ENCODE measurements at regions not wholly inside any gene's neighbourhood (a gene's known extent, or its start where the extent isn't known, plus 50 kb on each side); places are given as distances from the start of the nearest gene placed in this dataset.

DNA sequence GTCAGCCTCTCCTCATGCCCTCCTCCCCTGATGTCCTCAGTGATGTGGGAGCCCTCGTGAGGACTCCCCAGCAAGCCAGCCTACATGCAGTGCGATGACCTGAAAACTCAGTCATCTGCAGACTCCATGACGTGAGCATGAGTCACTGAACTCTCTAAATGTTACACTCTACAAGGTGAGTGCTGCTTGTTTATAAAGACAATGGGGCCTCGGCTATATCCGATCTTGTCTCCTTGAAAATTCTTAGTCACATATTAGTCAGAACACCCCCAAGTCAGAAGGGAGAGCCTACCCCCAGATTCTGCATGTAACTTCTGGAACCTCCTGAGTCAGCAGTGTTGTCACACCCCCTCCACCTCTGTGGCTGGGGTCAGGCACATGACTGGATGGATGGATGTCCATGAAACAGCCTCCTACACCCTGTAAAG, 673.8 kb downstream of the INHBA start:
- H3K36me3 ChIP-seq: no peaks in the 10 kb centered on the region
- WGBS, 2 donors: 33 to 48% methylated on average over 5 of the region's 5 CpGs
- no peak for DNase-seq

DNA sequence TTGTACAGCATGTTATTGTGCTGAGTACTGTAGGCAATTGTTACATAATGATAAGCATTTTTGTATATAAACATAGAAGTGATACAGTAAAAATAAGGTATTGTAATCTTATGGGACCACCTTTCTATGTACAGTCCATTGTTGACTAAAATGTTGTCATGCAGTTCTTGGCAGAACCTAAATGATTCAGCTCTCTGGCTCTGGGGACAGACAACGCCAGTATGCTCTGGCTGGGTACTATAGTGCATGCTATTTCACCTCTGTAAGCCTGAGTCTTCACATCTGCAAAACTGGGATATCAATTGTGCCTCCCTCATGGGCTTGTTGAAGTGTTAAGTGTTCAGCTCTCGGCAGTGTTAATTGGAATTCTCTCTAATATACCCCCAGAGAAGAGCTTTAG, 674.3 kb downstream of the INHBA start:
- Histone ChIP-seq H3K27me3 (no peaks in the 10 kb centered on the region), H3K4me3 (no peak overlapping the region), H3K36me3 (no peaks in the 10 kb centered on the region), H3K27ac (no peak overlapping the region), H3K9me3 (no peaks in the 10 kb centered on the region), H3K4me1 (no peaks in the 10 kb centered on the region)
- WGBS, 2 donors: 61 to 89% methylated on average over 2 of the region's 2 CpGs
- TF ChIP-seq, protein P1, sequence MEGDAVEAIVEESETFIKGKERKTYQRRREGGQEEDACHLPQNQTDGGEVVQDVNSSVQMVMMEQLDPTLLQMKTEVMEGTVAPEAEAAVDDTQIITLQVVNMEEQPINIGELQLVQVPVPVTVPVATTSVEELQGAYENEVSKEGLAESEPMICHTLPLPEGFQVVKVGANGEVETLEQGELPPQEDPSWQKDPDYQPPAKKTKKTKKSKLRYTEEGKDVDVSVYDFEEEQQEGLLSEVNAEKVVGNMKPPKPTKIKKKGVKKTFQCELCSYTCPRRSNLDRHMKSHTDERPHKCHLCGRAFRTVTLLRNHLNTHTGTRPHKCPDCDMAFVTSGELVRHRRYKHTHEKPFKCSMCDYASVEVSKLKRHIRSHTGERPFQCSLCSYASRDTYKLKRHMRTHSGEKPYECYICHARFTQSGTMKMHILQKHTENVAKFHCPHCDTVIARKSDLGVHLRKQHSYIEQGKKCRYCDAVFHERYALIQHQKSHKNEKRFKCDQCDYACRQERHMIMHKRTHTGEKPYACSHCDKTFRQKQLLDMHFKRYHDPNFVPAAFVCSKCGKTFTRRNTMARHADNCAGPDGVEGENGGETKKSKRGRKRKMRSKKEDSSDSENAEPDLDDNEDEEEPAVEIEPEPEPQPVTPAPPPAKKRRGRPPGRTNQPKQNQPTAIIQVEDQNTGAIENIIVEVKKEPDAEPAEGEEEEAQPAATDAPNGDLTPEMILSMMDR (IDR thresholded peaks at IDR 0.05): no peak
- TF ChIP-seq POLR2A (IDR thresholded peaks at IDR 0.05): no peak
- intact Hi-C loops (cut with DNase I): no loop called here
- DNase-seq: no peak

More for the DNA sequence above, 673.8 kb downstream of the INHBA start:
- Histone ChIP-seq H3K4me1 (no peaks in the 10 kb centered on the region), H3K27ac (no peak overlapping the region), H3K27me3 (no peaks in the 10 kb centered on the region), H3K9me3 (no peaks in the 10 kb centered on the region), H3K4me3 (no peak overlapping the region)
- TF ChIP-seq, protein P1 (IDR thresholded peaks at IDR 0.05): no peak
- no peak for TF ChIP-seq POLR2A (IDR thresholded peaks at IDR 0.05)
- intact Hi-C loops (cut with DNase I): no loop called here

DNA sequence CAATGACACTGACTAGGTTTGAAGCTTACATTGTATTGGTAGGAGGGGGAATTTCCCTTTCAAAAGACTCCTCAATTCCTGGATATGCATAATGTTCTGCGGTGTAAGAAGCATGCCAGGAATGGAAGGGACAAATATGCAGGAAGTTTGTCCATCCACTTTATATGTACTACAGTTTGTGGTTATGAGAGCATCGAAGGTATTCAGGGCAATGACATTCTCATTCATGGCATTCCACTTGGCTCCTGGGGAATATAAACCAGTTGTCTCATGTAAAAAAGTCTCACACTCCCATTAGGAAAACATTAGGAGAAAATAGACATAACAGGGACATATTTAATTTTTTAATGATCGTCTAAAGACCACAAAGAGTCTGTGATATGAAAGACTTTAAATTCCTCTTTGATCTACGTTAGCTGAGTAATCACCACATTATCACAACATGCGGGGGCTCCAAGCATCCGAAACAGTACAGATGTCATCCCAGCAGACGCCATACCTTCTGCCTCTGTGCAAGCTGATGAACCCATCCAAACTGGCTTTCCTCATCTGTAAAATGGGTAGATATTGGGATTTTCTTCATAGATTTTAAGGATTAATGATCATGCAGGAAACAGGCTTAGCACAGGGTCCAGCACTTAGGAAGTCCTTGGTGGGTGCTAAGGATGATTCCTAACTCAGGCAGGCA, 675.3 kb downstream of the INHBA start:
- Histone ChIP-seq H3K27me3 (no peaks in the 10 kb centered on the region), H3K27ac (no peak overlapping the region), H3K9me3 (no peaks in the 10 kb centered on the region), H3K36me3 (no peaks in the 10 kb centered on the region), H3K4me1 (no peaks in the 10 kb centered on the region), H3K4me3 (no peak overlapping the region)
- DNase-seq: no peak
- WGBS, 2 donors: 75 to 89% methylated on average over 7 of the region's 7 CpGs
- TF ChIP-seq, protein P1 (IDR thresholded peaks at IDR 0.05): no peak
- no peak for TF ChIP-seq POLR2A (IDR thresholded peaks at IDR 0.05)
- intact Hi-C loops (cut with DNase I): no loop called here

DNA sequence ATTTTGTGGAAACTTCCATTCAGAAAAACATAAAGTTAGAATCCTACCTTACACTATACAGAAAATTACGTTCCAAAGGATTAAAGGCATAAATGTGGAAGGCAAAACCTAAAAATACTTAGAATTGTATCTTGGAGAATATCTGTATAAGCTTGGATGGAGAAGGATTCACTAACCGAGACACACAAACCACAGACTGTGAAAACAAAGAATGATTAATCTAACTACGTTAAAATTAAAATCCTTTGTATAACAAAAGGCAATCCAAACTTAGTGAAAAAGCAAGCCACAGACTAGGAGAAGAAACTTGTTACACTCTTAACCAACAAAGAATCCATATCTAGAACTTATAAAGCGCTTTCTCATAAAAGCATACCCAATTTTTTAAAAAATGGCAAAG, 678.8 kb downstream of the INHBA start:
- no peak for TF ChIP-seq POLR2A (IDR thresholded peaks at IDR 0.05)
- TF ChIP-seq, protein P1 (IDR thresholded peaks at IDR 0.05): no peak
- H3K4me1 ChIP-seq: no peaks in the 10 kb centered on the region
- H3K4me3 ChIP-seq: no peak overlapping the region
- H3K36me3 ChIP-seq: no peaks in the 10 kb centered on the region
- intact Hi-C loops (cut with DNase I): no loop called here
- no peaks in the 10 kb centered on the region for H3K27me3 ChIP-seq
- WGBS, 2 donors: 59 to 70% methylated on average over 4 of the region's 4 CpGs
- H3K27ac ChIP-seq: no peak overlapping the region
- no peak for DNase-seq
- H3K9me3 ChIP-seq: no peaks in the 10 kb centered on the region

DNA sequence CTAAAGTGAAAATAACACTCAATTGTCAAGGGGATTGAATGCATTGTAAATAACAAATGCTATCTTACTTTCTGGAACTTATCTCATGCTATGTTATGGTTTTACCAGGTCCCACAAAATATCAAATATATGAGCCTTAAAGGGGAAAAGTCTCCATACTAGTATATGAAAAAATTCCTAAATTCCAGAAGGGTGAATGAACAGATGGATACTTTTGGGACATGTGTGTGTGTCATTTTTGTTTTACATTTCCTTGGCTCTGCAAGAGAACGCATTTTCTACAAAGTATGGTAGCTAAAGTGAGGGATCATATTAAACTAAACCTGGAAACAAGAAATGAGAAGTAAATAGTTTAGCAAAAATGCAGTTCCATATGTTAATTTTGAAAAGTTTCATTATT, 682.8 kb downstream of the INHBA start:
- no peak overlapping the region for H3K27ac ChIP-seq
- no peaks in the 10 kb centered on the region for H3K4me1 ChIP-seq
- H3K4me3 ChIP-seq: no peak overlapping the region
- no peak for TF ChIP-seq POLR2A (IDR thresholded peaks at IDR 0.05)
- TF ChIP-seq, protein P1 (IDR thresholded peaks at IDR 0.05): no peak
- H3K9me3 ChIP-seq: no peaks in the 10 kb centered on the region
- no peak for DNase-seq
- H3K36me3 ChIP-seq: no peaks in the 10 kb centered on the region
- 94 to 95% methylated on average over 1 of the region's 1 CpG for WGBS, 2 donors
- intact Hi-C loops (cut with DNase I): no loop called here
- no peaks in the 10 kb centered on the region for H3K27me3 ChIP-seq
